Fibroblast of pulmonary artery (primary cell): ENCODE measurements at regions not wholly inside any gene's neighbourhood (a gene's known extent, or its start where the extent isn't known, plus 50 kb on each side); places are given as distances from the start of the nearest gene placed in this dataset.

Experiments used
- DNase-seq: peaks from one replicate; pipeline ENCODE4 v3.0.0-alpha.2; 2010; ENCODE audit warnings: low read depth
- H3K4me3 ChIP-seq: replicated peaks from 2 replicates; pipeline ENCODE4 v1.5.1; 2011; ENCODE audit warnings: low read depth, mild to moderate bottlenecking, control low read depth, low read length, moderate library complexity
- CTCF ChIP-seq: IDR thresholded peaks from 2 replicates; pipeline ENCODE4 v1.5.1; 2011; ENCODE audit warnings: mild to moderate bottlenecking, control low read depth, low read length, inconsistent platforms; ENCODE audit errors: missing control alignments

GRCh38 chr7:50943482-50943881, 160.8 kb upstream of the GRB10 start:
- H3K4me3 ChIP-seq = no peak overlapping the region
- no peak for DNase-seq
- TF ChIP-seq CTCF = no peak

- H3K4me3 ChIP-seq = no peak overlapping the region
- DNase-seq = no peak
- TF ChIP-seq CTCF = no peak
Observed at GRCh38 chr7:50941525-50941924, 158.8 kb upstream of the GRB10 start.

GRCh38 chr7:50940621-50941020, 157.9 kb upstream of the GRB10 start:
- TF ChIP-seq CTCF = no peak
- DNase-seq = no peak
- H3K4me3 ChIP-seq = no peak overlapping the region

- H3K4me3 ChIP-seq = no peak overlapping the region
- TF ChIP-seq CTCF = no peak
- DNase-seq = no peak
Observed at GRCh38 chr7:50939021-50939420, 156.3 kb upstream of the GRB10 start.

- H3K4me3 ChIP-seq = no peak overlapping the region
- DNase-seq = no peak
- no peak for TF ChIP-seq CTCF
Observed at GRCh38 chr7:50937727-50938126, 155.0 kb upstream of the GRB10 start.

- no peak for DNase-seq
- no peak for TF ChIP-seq CTCF
- no peak overlapping the region for H3K4me3 ChIP-seq
Observed at GRCh38 chr7:50926049-50926448, 143.4 kb upstream of the GRB10 start.

- no peak for DNase-seq
- H3K4me3 ChIP-seq = no peak overlapping the region
- no peak for TF ChIP-seq CTCF
Observed at GRCh38 chr7:50923476-50923875, 140.8 kb upstream of the GRB10 start.
